Naive B cell (primary cell): ENCODE measurements at regions not wholly inside any gene's neighbourhood (a gene's known extent, or its start where the extent isn't known, plus 50 kb on each side); places are given as distances from the start of the nearest gene placed in this dataset.

ENCODE experiments used
- ATAC-seq, 2 donors: fragments of 150-1000 bp; cut with Tn5 transposase; 2 replicates each; pipeline ENCODE4 v1.10.0; 2021; ENCODE audit warnings: low read depth in 2 of 2, mild to moderate bottlenecking in 2 of 2, moderate library complexity in 2 of 2
- DNase-seq: peaks from one replicate; pipeline ENCODE4 v3.0.0; 2022
- H3K27ac Mint-ChIP-seq, 6 donors: one replicate each; pipeline ENCODE4 v1.8.0; 2020 to 2022; ENCODE audit warnings: mild to moderate bottlenecking in 6 of 6, mixed read lengths in 6 of 6, moderate library complexity in 5 of 6, inconsistent platforms in 2 of 6
- H3K27me3 Mint-ChIP-seq, 3 donors: one replicate each; pipeline ENCODE4 v1.8.0; 2021 to 2022; ENCODE audit warnings: mixed read lengths in 3 of 3, mild to moderate bottlenecking in 1 of 3
- H3K36me3 Mint-ChIP-seq, 2 donors: one replicate each; pipeline ENCODE4 v1.8.0; 2020 to 2022; ENCODE audit warnings: mixed read lengths in 2 of 2, inconsistent platforms in 1 of 2, mild to moderate bottlenecking in 1 of 2
- H3K4me1 Mint-ChIP-seq, 3 donors: one replicate each; pipeline ENCODE4 v1.8.0; 2020 to 2022; ENCODE audit warnings: mixed read lengths in 3 of 3, inconsistent platforms in 1 of 3, mild to moderate bottlenecking in 1 of 3, moderate library complexity in 1 of 3
- H3K4me3 Mint-ChIP-seq, 8 donors: one replicate each; pipeline ENCODE4 v1.8.0; 2020 to 2022; ENCODE audit warnings: mild to moderate bottlenecking in 8 of 8, mixed read lengths in 8 of 8, moderate library complexity in 8 of 8, inconsistent platforms in 2 of 8
- H3K9me3 Mint-ChIP-seq, 7 donors: one replicate each; pipeline ENCODE4 v1.8.0; 2020 to 2022; ENCODE audit warnings: mixed read lengths in 7 of 7, mild to moderate bottlenecking in 5 of 7, inconsistent platforms in 2 of 7, moderate library complexity in 1 of 7

- Mint-ChIP-seq H3K27me3 (no peaks in the 10 kb centered on the region), H3K27ac (no peak overlapping the region), H3K4me1 (no peaks in the 10 kb centered on the region), H3K4me3 (no peak overlapping the region), H3K9me3 (peaks cover 0 to 16% (median 4%) of the 10 kb centered on the region in 7 donors), H3K36me3 (no peaks in the 10 kb centered on the region)
- ATAC-seq (no peak), DNase-seq (no peak)
Observed at GRCh38 chr9:73745598-73745997, 593.9 kb downstream of the ANXA1 start.

GRCh38 chr9:73753171-73753570 lies 601.5 kb downstream of the ANXA1 start:
- DNase-seq (no peak), ATAC-seq (no peak)
- Mint-ChIP-seq H3K9me3 (peaks cover 0 to 2% (median 0%) of the 10 kb centered on the region in 7 donors), H3K4me1 (no peaks in the 10 kb centered on the region), H3K27ac (no peak overlapping the region), H3K36me3 (no peaks in the 10 kb centered on the region), H3K27me3 (no peaks in the 10 kb centered on the region), H3K4me3 (no peak overlapping the region)

- Mint-ChIP-seq H3K27me3 (no peaks in the 10 kb centered on the region), H3K9me3 (peaks cover 0 to 8% (median 3%) of the 10 kb centered on the region in 7 donors), H3K4me1 (no peaks in the 10 kb centered on the region), H3K36me3 (no peaks in the 10 kb centered on the region), H3K4me3 (no peak overlapping the region), H3K27ac (no peak overlapping the region)
- DNase-seq (no peak), ATAC-seq (no peak)
Observed at GRCh38 chr9:73761905-73762304, 610.2 kb downstream of the ANXA1 start.

DNA sequence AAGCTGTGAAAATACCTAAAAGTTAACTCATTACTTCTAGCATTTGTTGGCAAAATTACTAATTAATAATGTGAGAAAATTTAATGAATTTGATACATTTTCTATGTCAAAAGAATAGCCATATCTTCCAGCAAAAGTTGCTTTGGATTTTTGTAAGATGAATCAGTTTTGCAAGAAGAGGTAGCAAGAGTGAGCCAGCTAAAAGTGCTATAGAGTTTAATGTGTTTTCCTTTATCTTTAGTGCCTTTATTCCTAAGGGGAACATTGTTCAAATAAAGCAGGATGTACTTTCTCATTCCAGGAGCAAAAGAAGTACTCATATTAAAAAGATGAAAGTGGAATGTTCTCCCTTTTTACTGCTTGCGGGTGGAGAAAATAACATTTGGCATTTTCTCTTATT lies 622.2 kb downstream of the ANXA1 start:
- H3K27ac Mint-ChIP-seq, result no peak overlapping the region
- peaks cover 0 to 4% (median 0%) of the 10 kb centered on the region in 7 donors for H3K9me3 Mint-ChIP-seq
- no peak for DNase-seq
- H3K4me3 Mint-ChIP-seq, result no peak overlapping the region
- no peak for ATAC-seq
- H3K36me3 Mint-ChIP-seq, result no peaks in the 10 kb centered on the region
- H3K4me1 Mint-ChIP-seq, result no peaks in the 10 kb centered on the region
- H3K27me3 Mint-ChIP-seq, result no peaks in the 10 kb centered on the region

GRCh38 chr9:73775757-73776156 lies 624.1 kb downstream of the ANXA1 start:
- no peak for ATAC-seq

DNA sequence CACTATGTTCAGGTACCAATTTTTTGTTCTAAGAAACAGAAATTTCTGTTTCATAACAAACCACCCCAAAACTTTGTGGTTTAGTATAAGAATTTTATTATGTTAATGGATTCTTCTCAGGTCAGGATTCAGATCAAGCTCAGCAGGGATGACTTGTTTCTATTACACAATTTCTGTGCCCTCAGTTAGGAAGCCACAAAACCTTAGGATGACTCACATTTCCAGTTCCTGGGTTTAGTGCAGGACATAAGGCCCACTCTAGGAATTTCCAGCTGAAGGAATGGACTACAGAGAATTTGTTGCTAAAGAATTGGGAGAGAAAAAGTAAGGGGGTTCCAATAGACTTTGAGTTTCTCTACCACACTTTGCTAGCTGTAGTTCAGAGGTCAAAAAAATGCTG lies 629.3 kb downstream of the ANXA1 start:
- Mint-ChIP-seq H3K27ac (no peak overlapping the region), H3K9me3 (peaks cover 0 to 10% (median 2%) of the 10 kb centered on the region in 7 donors), H3K36me3 (no peaks in the 10 kb centered on the region), H3K4me1 (no peaks in the 10 kb centered on the region), H3K27me3 (no peaks in the 10 kb centered on the region), H3K4me3 (no peak overlapping the region)
- DNase-seq (no peak), ATAC-seq (no peak)

More at GRCh38 chr9:73775757-73776156, 624.1 kb downstream of the ANXA1 start:
- Mint-ChIP-seq H3K4me1 (no peaks in the 10 kb centered on the region), H3K27me3 (no peaks in the 10 kb centered on the region), H3K9me3 (peaks cover 0 to 2% (median 0%) of the 10 kb centered on the region in 7 donors), H3K27ac (no peak overlapping the region), H3K36me3 (no peaks in the 10 kb centered on the region), H3K4me3 (no peak overlapping the region)
- DNase-seq, result no peak

- Mint-ChIP-seq H3K27me3 (no peaks in the 10 kb centered on the region), H3K27ac (no peak overlapping the region), H3K36me3 (no peaks in the 10 kb centered on the region), H3K9me3 (peaks cover 1 to 20% (median 7%) of the 10 kb centered on the region in 7 donors), H3K4me1 (no peaks in the 10 kb centered on the region), H3K4me3 (no peak overlapping the region)
- DNase-seq (no peak), ATAC-seq (no peak)
Observed at GRCh38 chr9:73782166-73782565, 630.5 kb downstream of the ANXA1 start.

DNA sequence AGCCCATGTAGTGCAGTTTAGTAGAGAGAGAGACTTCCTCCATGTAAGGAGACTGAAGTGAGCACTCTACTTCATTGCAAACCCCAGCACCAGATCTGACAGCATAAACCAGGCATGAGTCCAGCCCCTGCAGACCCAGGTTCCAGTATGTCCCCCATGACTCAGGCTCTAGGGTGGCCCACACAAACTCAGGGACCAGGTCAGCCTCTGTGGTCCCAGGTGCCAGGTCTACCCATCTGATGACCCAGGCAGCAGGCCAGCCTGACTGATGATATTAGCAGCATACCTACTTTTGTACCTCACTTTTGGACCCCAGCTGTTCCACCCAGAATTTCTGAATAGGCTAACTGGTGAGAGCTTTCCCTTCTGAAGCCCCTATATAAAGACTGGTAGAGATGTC lies 647.8 kb downstream of the ANXA1 start:
- no peak for DNase-seq
- H3K27ac Mint-ChIP-seq, result no peak overlapping the region
- no peak overlapping the region for H3K4me3 Mint-ChIP-seq
- no peaks in the 10 kb centered on the region for H3K36me3 Mint-ChIP-seq
- H3K27me3 Mint-ChIP-seq, result no peaks in the 10 kb centered on the region
- no peak for ATAC-seq
- H3K4me1 Mint-ChIP-seq, result no peaks in the 10 kb centered on the region
- peaks cover 0 to 3% (median 2%) of the 10 kb centered on the region in 7 donors for H3K9me3 Mint-ChIP-seq

GRCh38 chr9:73805111-73805510 lies 653.4 kb downstream of the ANXA1 start:
- DNase-seq (no peak), ATAC-seq (no peak)
- no peak overlapping the region for H3K27ac Mint-ChIP-seq
- H3K27me3 Mint-ChIP-seq, result no peaks in the 10 kb centered on the region
- H3K4me3 Mint-ChIP-seq, result no peak overlapping the region
- no peaks in the 10 kb centered on the region for H3K36me3 Mint-ChIP-seq
- H3K9me3 Mint-ChIP-seq, result peaks cover 0 to 5% (median 0%) of the 10 kb centered on the region in 7 donors
- peaks cover 0 to 5% (median 0%) of the 10 kb centered on the region in 3 donors for H3K4me1 Mint-ChIP-seq

- no peak for DNase-seq
Observed at GRCh38 chr9:73805853-73806458, 654.3 kb downstream of the ANXA1 start.

DNA sequence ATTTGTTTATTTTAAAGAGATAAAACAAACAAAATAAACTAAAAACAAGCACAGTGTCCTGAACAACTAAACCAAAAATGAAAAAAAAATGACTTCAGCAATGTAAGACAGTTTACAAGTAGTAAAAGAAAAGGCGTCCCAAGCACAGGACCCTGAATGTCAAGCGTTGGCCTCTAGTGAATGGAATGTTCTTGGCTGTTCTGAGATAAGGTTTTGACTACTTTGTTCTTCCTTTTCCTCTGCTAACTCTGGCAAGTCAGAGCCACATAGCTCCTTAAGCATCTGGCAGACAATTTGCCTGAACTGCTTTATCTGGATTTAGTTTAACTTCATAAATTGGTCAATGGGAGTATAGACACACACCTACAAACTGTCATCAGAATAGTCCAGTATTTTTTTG lies 655.2 kb downstream of the ANXA1 start:
- H3K27ac Mint-ChIP-seq, result no peak overlapping the region
- ATAC-seq (no peak), DNase-seq (no peak)
- peaks cover 0 to 5% (median 0%) of the 10 kb centered on the region in 7 donors for H3K9me3 Mint-ChIP-seq
- H3K36me3 Mint-ChIP-seq, result no peaks in the 10 kb centered on the region
- H3K4me3 Mint-ChIP-seq, result no peak overlapping the region
- peaks cover 0 to 5% (median 0%) of the 10 kb centered on the region in 3 donors for H3K4me1 Mint-ChIP-seq
- no peaks in the 10 kb centered on the region for H3K27me3 Mint-ChIP-seq

More at GRCh38 chr9:73805853-73806458, 654.3 kb downstream of the ANXA1 start:
- Mint-ChIP-seq H3K27me3 (no peaks in the 10 kb centered on the region), H3K4me1 (peaks cover 0 to 5% (median 0%) of the 10 kb centered on the region in 3 donors), H3K9me3 (peaks cover 0 to 5% (median 0%) of the 10 kb centered on the region in 7 donors), H3K4me3 (no peak overlapping the region), H3K36me3 (no peaks in the 10 kb centered on the region), H3K27ac (no peak overlapping the region)
- no peak for ATAC-seq

GRCh38 chr9:73807952-73808351 lies 656.3 kb downstream of the ANXA1 start:
- ATAC-seq, result no peak
- Mint-ChIP-seq H3K4me3 (no peak overlapping the region), H3K27ac (no peak overlapping the region), H3K9me3 (peaks cover 0 to 5% (median 0%) of the 10 kb centered on the region in 7 donors), H3K27me3 (no peaks in the 10 kb centered on the region), H3K4me1 (peaks cover 0 to 5% (median 0%) of the 10 kb centered on the region in 3 donors), H3K36me3 (no peaks in the 10 kb centered on the region)
- DNase-seq, result no peak

GRCh38 chr9:73810585-73811215 lies 659.0 kb downstream of the ANXA1 start:
- Mint-ChIP-seq H3K4me1 (peaks cover 0 to 5% (median 0%) of the 10 kb centered on the region in 3 donors), H3K27ac (no peak overlapping the region), H3K4me3 (no peak overlapping the region), H3K36me3 (no peaks in the 10 kb centered on the region), H3K9me3 (peaks cover 0 to 5% (median 0%) of the 10 kb centered on the region in 7 donors), H3K27me3 (no peaks in the 10 kb centered on the region)
- ATAC-seq (no peak), DNase-seq (no peak)

GRCh38 chr9:73813546-73813945 lies 661.9 kb downstream of the ANXA1 start:
- no peak overlapping the region for H3K4me3 Mint-ChIP-seq
- H3K36me3 Mint-ChIP-seq, result no peaks in the 10 kb centered on the region
- DNase-seq, result no peak
- peaks cover 0 to 3% (median 0%) of the 10 kb centered on the region in 7 donors for H3K9me3 Mint-ChIP-seq
- ATAC-seq, result no peak
- no peaks in the 10 kb centered on the region for H3K4me1 Mint-ChIP-seq
- no peaks in the 10 kb centered on the region for H3K27me3 Mint-ChIP-seq
- no peak overlapping the region for H3K27ac Mint-ChIP-seq
